DND-41 (cell line): ENCODE measurements at regions not wholly inside any gene's neighbourhood (a gene's known extent, or its start where the extent isn't known, plus 50 kb on each side); places are given as distances from the start of the nearest gene placed in this dataset.

Source experiments
- EZH2 ChIP-seq: IDR thresholded peaks from 3 replicates; pipeline ENCODE4 v1.6.1; 2012; ENCODE audit warnings: borderline replicate concordance, low read depth, mild to moderate bottlenecking, moderate library complexity, low read length, inconsistent platforms; ENCODE audit not compliant: severe bottlenecking
- TF ChIP-seq, protein P1 (sequence below): IDR thresholded peaks from 2 replicates; pipeline ENCODE4 v1.5.1; 2012; ENCODE audit warnings: borderline replicate concordance, low read length, moderate library complexity, mild to moderate bottlenecking; ENCODE audit not compliant: poor library complexity, severe bottlenecking; ENCODE audit errors: extremely low read depth

GRCh38 chr10:121356183-121356582 is 242.1 kb downstream of the FGFR2 start:
- TF ChIP-seq, protein P1, sequence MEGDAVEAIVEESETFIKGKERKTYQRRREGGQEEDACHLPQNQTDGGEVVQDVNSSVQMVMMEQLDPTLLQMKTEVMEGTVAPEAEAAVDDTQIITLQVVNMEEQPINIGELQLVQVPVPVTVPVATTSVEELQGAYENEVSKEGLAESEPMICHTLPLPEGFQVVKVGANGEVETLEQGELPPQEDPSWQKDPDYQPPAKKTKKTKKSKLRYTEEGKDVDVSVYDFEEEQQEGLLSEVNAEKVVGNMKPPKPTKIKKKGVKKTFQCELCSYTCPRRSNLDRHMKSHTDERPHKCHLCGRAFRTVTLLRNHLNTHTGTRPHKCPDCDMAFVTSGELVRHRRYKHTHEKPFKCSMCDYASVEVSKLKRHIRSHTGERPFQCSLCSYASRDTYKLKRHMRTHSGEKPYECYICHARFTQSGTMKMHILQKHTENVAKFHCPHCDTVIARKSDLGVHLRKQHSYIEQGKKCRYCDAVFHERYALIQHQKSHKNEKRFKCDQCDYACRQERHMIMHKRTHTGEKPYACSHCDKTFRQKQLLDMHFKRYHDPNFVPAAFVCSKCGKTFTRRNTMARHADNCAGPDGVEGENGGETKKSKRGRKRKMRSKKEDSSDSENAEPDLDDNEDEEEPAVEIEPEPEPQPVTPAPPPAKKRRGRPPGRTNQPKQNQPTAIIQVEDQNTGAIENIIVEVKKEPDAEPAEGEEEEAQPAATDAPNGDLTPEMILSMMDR = no peak
- TF ChIP-seq EZH2 = no peak
